Stimulated activated CD8-positive, alpha-beta memory T cell treated with anti-CD3 and anti-CD28 coated beads, Interleukin-4, amount 100 ng/mL, for 24 hours (primary cell): ENCODE measurements at regions not wholly inside any gene's neighbourhood (a gene's known extent, or its start where the extent isn't known, plus 50 kb on each side); places are given as distances from the start of the nearest gene placed in this dataset.
"Not testable (repeated sequence)": the region's sequence is repeated elsewhere in the genome, so short reads cannot be mapped to it uniquely, and the experiment has no call there.

ENCODE experiments used
- DNase-seq: peaks from one replicate; pipeline ENCODE4 v3.0.0-alpha.2; 2020; ENCODE audit warnings: low read depth

GRCh38 chr12:67759829-67760228, 111.3 kb downstream of the DYRK2 start:
- no peak for DNase-seq

- no peak for DNase-seq
These were observed 112.2 kb downstream of the DYRK2 start for GRCh38 chr12:67760586-67761275.

GRCh38 chr12:67761566-67761965, 113.0 kb downstream of the DYRK2 start:
- no peak for DNase-seq

- DNase-seq: no peak
These were observed 115.5 kb downstream of the DYRK2 start for GRCh38 chr12:67764055-67764454.

GRCh38 chr12:67764946-67765619, 116.5 kb downstream of the DYRK2 start:
- no peak for DNase-seq

- no peak for DNase-seq
These were observed 117.5 kb downstream of the DYRK2 start for GRCh38 chr12:67765776-67766766.

- DNase-seq: no peak
These were observed 124.0 kb downstream of the DYRK2 start for GRCh38 chr12:67772267-67773169.

- no peak for DNase-seq
These were observed 125.4 kb downstream of the DYRK2 start for GRCh38 chr12:67773896-67774295.

- DNase-seq: no peak
These were observed 126.5 kb downstream of the DYRK2 start for GRCh38 chr12:67774983-67775587.

- DNase-seq: no peak
These were observed 132.1 kb downstream of the DYRK2 start for GRCh38 chr12:67780580-67781084.

- no peak for DNase-seq
These were observed 134.0 kb downstream of the DYRK2 start for GRCh38 chr12:67782573-67782972.

GRCh38 chr12:67783393-67783792, 134.8 kb downstream of the DYRK2 start:
- DNase-seq: no peak

GRCh38 chr12:67784831-67785230, 136.3 kb downstream of the DYRK2 start:
- DNase-seq: no peak

GRCh38 chr12:67786086-67786485, 137.5 kb downstream of the DYRK2 start:
- DNase-seq: no peak

- no peak for DNase-seq
These were observed 139.6 kb downstream of the DYRK2 start for GRCh38 chr12:67788118-67788517.

- DNase-seq: no peak
These were observed 140.7 kb downstream of the DYRK2 start for GRCh38 chr12:67789266-67789665.

GRCh38 chr12:67790660-67791059, 142.1 kb downstream of the DYRK2 start:
- no peak for DNase-seq

- DNase-seq: not testable (repeated sequence)
These were observed 142.8 kb downstream of the DYRK2 start for GRCh38 chr12:67791362-67791761.

- no peak for DNase-seq
These were observed 143.6 kb downstream of the DYRK2 start for GRCh38 chr12:67792185-67792584.

GRCh38 chr12:67794161-67794560, 145.6 kb downstream of the DYRK2 start:
- no peak for DNase-seq

- DNase-seq: no peak
These were observed 146.7 kb downstream of the DYRK2 start for GRCh38 chr12:67795236-67795635.
